ENCODE measurements at regions not wholly inside any gene's neighbourhood (a gene's known extent, or its start where the extent isn't known, plus 50 kb on each side); places are given as distances from the start of the nearest gene placed in this dataset.

DNA sequence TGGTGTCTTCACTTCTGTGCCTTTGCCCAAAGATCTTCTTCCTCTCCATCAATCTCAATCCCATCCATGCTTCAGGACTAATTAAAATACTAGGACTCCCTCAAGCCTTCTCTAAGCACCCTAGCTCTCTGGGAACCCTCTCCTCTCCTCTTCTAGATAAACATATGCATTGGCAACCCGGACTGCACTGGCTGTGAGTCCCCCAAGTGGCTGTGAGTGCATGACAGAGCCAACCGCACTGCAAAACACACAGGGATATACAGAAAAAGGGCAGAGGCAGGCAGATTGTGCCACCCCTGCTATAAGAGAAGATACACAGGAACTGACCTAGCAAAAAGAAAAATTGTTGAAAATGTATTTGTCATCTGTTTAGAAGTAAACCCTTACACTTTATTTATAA is 457.1 kb downstream of the MFSD1 start:
- TF ChIP-seq, protein P1, sequence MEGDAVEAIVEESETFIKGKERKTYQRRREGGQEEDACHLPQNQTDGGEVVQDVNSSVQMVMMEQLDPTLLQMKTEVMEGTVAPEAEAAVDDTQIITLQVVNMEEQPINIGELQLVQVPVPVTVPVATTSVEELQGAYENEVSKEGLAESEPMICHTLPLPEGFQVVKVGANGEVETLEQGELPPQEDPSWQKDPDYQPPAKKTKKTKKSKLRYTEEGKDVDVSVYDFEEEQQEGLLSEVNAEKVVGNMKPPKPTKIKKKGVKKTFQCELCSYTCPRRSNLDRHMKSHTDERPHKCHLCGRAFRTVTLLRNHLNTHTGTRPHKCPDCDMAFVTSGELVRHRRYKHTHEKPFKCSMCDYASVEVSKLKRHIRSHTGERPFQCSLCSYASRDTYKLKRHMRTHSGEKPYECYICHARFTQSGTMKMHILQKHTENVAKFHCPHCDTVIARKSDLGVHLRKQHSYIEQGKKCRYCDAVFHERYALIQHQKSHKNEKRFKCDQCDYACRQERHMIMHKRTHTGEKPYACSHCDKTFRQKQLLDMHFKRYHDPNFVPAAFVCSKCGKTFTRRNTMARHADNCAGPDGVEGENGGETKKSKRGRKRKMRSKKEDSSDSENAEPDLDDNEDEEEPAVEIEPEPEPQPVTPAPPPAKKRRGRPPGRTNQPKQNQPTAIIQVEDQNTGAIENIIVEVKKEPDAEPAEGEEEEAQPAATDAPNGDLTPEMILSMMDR (IDR thresholded peaks at IDR 0.05; ENCODE audit: low read depth, low read length): no peak
- no peak for TF ChIP-seq MYC (IDR thresholded peaks at IDR 0.05; ENCODE audit: low read depth, low read length)
- no peak for TF ChIP-seq POLR2A (IDR thresholded peaks at IDR 0.05; ENCODE audit: extremely low read depth, insufficient read length)
- TF ChIP-seq, protein P2, sequence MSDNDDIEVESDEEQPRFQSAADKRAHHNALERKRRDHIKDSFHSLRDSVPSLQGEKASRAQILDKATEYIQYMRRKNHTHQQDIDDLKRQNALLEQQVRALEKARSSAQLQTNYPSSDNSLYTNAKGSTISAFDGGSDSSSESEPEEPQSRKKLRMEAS (IDR thresholded peaks at IDR 0.05; ENCODE audit: low read depth, low read length): no peak

Measured in NB4 (cell line).